ENCODE measurements at regions not wholly inside any gene's neighbourhood (a gene's known extent, or its start where the extent isn't known, plus 50 kb on each side); places are given as distances from the start of the nearest gene placed in this dataset.

GRCh38 chr10:126781450-126782216, 111.1 kb upstream of the C10orf90 start:
- TF ChIP-seq CTCF (IDR thresholded peaks at IDR 0.05 in 8 of 11, conservative IDR thresholded peaks at IDR 0.05 in 3 of 11) = no peak
- TF ChIP-seq POLR2AphosphoS5 (IDR thresholded peaks at IDR 0.05) = no peak
- TF ChIP-seq POLR2A (IDR thresholded peaks at IDR 0.05) = no peak

Measured in spleen (tissue), 7 donors.